ENCODE measurements at regions not wholly inside any gene's neighbourhood (a gene's known extent, or its start where the extent isn't known, plus 50 kb on each side); places are given as distances from the start of the nearest gene placed in this dataset.
A peak's percentile ranks its signal among the peaks of the same experiment; 100 is the strongest.
"Not testable (repeated sequence)": the region's sequence is repeated elsewhere in the genome, so short reads cannot be mapped to it uniquely, and the experiment has no call there.

DNA sequence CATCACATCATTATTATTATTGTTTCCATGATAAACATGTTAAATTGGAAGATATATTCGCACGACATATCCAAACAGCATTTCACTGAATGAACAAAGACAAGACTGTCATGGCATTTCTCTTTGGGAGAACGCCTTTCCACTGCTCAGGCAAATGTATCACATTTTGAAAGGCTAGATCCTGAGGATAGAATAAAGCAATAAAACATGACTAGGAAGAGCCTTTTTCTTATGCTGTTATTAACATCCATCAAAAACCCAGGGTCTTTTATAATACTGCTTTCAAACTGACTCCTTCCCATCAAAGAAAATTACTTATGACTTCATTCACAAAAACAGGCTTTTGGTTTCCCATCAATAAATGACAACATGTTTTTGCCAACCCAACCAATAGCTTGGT, 630.9 kb downstream of the TMTC2 start:
- DNase-seq (ENCODE audit: low read depth): no peak
- no peak overlapping the region for H3K4me3 ChIP-seq (ENCODE audit: low read depth, low read length)
- no peak for TF ChIP-seq CTCF (conservative IDR thresholded peaks at IDR 0.05; ENCODE audit: low read depth, low read length)

- TF ChIP-seq CTCF (conservative IDR thresholded peaks at IDR 0.05; ENCODE audit: low read depth, low read length): no peak
- no peak overlapping the region for H3K4me3 ChIP-seq (ENCODE audit: low read depth, low read length)
- DNase-seq (ENCODE audit: low read depth): no peak
Observed at GRCh38 chr12:83313827-83314226, 627.1 kb downstream of the TMTC2 start.

DNA sequence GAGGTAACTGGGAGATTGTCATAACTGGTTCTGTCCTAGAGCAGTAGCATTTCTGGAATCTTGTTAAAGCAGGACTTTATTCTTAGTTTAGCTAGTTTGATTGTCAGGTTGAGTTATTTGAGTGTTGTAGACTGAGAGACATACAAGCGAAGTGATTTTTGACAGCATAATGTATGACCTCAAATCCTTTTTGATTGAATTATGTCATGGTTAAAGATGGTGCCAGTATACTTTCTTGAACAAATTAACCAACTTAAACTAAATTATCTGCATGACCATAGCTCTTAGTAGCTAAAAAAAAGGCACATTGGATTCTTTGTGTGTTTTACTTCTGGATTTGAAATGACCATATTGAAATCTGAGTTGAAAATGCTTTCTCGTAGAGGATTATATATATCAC, 626.6 kb downstream of the TMTC2 start:
- no peak for DNase-seq (ENCODE audit: low read depth)
- no peak overlapping the region for H3K4me3 ChIP-seq (ENCODE audit: low read depth, low read length)
- no peak for TF ChIP-seq CTCF (conservative IDR thresholded peaks at IDR 0.05; ENCODE audit: low read depth, low read length)

DNA sequence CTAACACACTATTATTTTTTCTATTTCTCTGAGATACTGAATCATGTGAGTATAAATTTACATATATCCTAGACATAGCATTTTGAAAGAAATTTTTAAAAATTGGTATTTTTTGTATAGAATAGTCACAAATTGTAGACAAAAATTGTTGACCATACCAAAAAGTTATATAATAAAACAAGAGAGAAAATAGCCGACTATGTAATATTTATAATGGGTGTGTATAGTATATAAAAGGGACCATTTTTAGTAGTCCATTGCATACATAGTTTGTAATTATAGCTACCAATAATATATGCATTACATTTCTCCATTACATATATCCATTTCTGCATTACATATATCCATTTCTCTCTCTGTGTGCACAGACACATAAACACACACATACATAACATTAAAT, 590.2 kb downstream of the TMTC2 start:
- H3K4me3 ChIP-seq (ENCODE audit: low read depth, low read length): no peak overlapping the region
- no peak for DNase-seq (ENCODE audit: low read depth)
- no peak for TF ChIP-seq CTCF (conservative IDR thresholded peaks at IDR 0.05; ENCODE audit: low read depth, low read length)

- DNase-seq (ENCODE audit: low read depth): no peak
- no peak for TF ChIP-seq CTCF (conservative IDR thresholded peaks at IDR 0.05; ENCODE audit: low read depth, low read length)
- no peak overlapping the region for H3K4me3 ChIP-seq (ENCODE audit: low read depth, low read length)
Observed at GRCh38 chr12:83271201-83271600, 584.5 kb downstream of the TMTC2 start.

GRCh38 chr12:83265808-83266207, 579.1 kb downstream of the TMTC2 start:
- TF ChIP-seq CTCF (conservative IDR thresholded peaks at IDR 0.05; ENCODE audit: low read depth, low read length): no peak
- H3K4me3 ChIP-seq (ENCODE audit: low read depth, low read length): no peak overlapping the region
- no peak for DNase-seq (ENCODE audit: low read depth)

- peak; percentile 37 for TF ChIP-seq CTCF (conservative IDR thresholded peaks at IDR 0.05; ENCODE audit: low read depth, low read length)
- DNase-seq (ENCODE audit: low read depth): no peak
Observed at GRCh38 chr12:83261998-83262397, 575.3 kb downstream of the TMTC2 start.

GRCh38 chr12:83260126-83260525, 573.4 kb downstream of the TMTC2 start:
- not testable (repeated sequence) for DNase-seq (ENCODE audit: low read depth); H3K4me3 ChIP-seq (ENCODE audit: low read depth, low read length)

More at GRCh38 chr12:83261998-83262397, 575.3 kb downstream of the TMTC2 start:
- H3K4me3 ChIP-seq (ENCODE audit: low read depth, low read length): no peak overlapping the region

Measured in epithelial cell of proximal tubule (primary cell).